ENCODE measurements at regions not wholly inside any gene's neighbourhood (a gene's known extent, or its start where the extent isn't known, plus 50 kb on each side); places are given as distances from the start of the nearest gene placed in this dataset.
A peak's percentile ranks its signal among the peaks of the same experiment; 100 is the strongest.

- FAIRE-seq (no peak), DNase-seq (ENCODE audit: low spot score) (no peak)
These were observed 107.5 kb upstream of the RUNX1 start for GRCh38 chr21:35156293-35157278.

GRCh38 chr21:35154788-35155187, 105.7 kb upstream of the RUNX1 start:
- FAIRE-seq (no peak), DNase-seq (ENCODE audit: low spot score) (no peak)

- DNase-seq (ENCODE audit: low spot score) (no peak), FAIRE-seq (no peak)
These were observed 104.6 kb upstream of the RUNX1 start for GRCh38 chr21:35153671-35154070.

- DNase-seq (ENCODE audit: low spot score) (peak; percentile 30), FAIRE-seq (no peak)
These were observed 101.6 kb upstream of the RUNX1 start for GRCh38 chr21:35150562-35151226.

GRCh38 chr21:35149698-35150097, 100.6 kb upstream of the RUNX1 start:
- DNase-seq (ENCODE audit: low spot score) (no peak), FAIRE-seq (no peak)

- DNase-seq (ENCODE audit: low spot score), result peak; percentile 48
- FAIRE-seq, result no peak
These were observed 98.3 kb upstream of the RUNX1 start for GRCh38 chr21:35147439-35147838.

- FAIRE-seq (no peak), DNase-seq (ENCODE audit: low spot score) (no peak)
These were observed 96.6 kb upstream of the RUNX1 start for GRCh38 chr21:35145626-35146233.

GRCh38 chr21:35144978-35145377, 95.9 kb upstream of the RUNX1 start:
- DNase-seq (ENCODE audit: low spot score) (no peak), FAIRE-seq (no peak)

GRCh38 chr21:35142036-35142815, 93.1 kb upstream of the RUNX1 start:
- FAIRE-seq, result no peak
- DNase-seq (ENCODE audit: low spot score), result no peak

GRCh38 chr21:35139382-35139715, 90.2 kb upstream of the RUNX1 start:
- DNase-seq (ENCODE audit: low spot score) (no peak), FAIRE-seq (no peak)

GRCh38 chr21:35138665-35139381, 89.7 kb upstream of the RUNX1 start:
- FAIRE-seq, result no peak
- DNase-seq (ENCODE audit: low spot score), result peak; percentile 86

- DNase-seq (ENCODE audit: low spot score) (peak; percentile 71), FAIRE-seq (no peak)
These were observed 87.6 kb upstream of the RUNX1 start for GRCh38 chr21:35136586-35137219.

GRCh38 chr21:35136106-35136505, 87.0 kb upstream of the RUNX1 start:
- DNase-seq (ENCODE audit: low spot score) (no peak), FAIRE-seq (no peak)

- DNase-seq (ENCODE audit: low spot score), result no peak
- FAIRE-seq, result no peak
These were observed 86.4 kb upstream of the RUNX1 start for GRCh38 chr21:35135481-35135880.

- DNase-seq (ENCODE audit: low spot score), result no peak
- FAIRE-seq, result no peak
These were observed 85.2 kb upstream of the RUNX1 start for GRCh38 chr21:35134309-35134708.

- DNase-seq (ENCODE audit: low spot score) (no peak), FAIRE-seq (no peak)
These were observed 79.4 kb upstream of the RUNX1 start for GRCh38 chr21:35128536-35128935.

- DNase-seq (ENCODE audit: low spot score) (no peak), FAIRE-seq (no peak)
These were observed 78.7 kb upstream of the RUNX1 start for GRCh38 chr21:35127851-35128250.

- no peak for DNase-seq (ENCODE audit: low spot score)
- no peak for FAIRE-seq
These were observed 77.9 kb upstream of the RUNX1 start for GRCh38 chr21:35127026-35127425.

- FAIRE-seq (no peak), DNase-seq (ENCODE audit: low spot score) (no peak)
These were observed 71.6 kb upstream of the RUNX1 start for GRCh38 chr21:35120631-35121180.

GRCh38 chr21:35119501-35120047, 70.5 kb upstream of the RUNX1 start:
- DNase-seq (ENCODE audit: low spot score), result no peak
- FAIRE-seq, result no peak

All from urothelium cell line (cell line).